ENCODE measurements at regions not wholly inside any gene's neighbourhood (a gene's known extent, or its start where the extent isn't known, plus 50 kb on each side); places are given as distances from the start of the nearest gene placed in this dataset.

GRCh38 chrX:96311366-96311765, 373.3 kb upstream of the DIAPH2 start:
- no peak for DNase-seq
- no peak overlapping the region for H3K4me3 ChIP-seq
- peaks cover 0 to 8% (median 4%) of the 10 kb centered on the region in 4 donors for H3K9me3 ChIP-seq
- no peak for TF ChIP-seq POLR2A (IDR thresholded peaks at IDR 0.05)
- TF ChIP-seq POLR2AphosphoS5 (IDR thresholded peaks at IDR 0.05): no peak
- TF ChIP-seq EP300 (IDR thresholded peaks at IDR 0.05): no peak
- TF ChIP-seq CTCF (IDR thresholded peaks at IDR 0.05): no peak
- intact Hi-C loops (cut with DNase I; ENCODE audit: low total_unique reads): no loop called here
- WGBS, 5 donors: 33 to 53% (median 42%) methylated on average over 1 of the region's 1 CpG
- no peak overlapping the region for H3K27ac ChIP-seq
- H3K27me3 ChIP-seq: no peaks in the 10 kb centered on the region
- H3K4me1 ChIP-seq: no peaks in the 10 kb centered on the region
- no peaks in the 10 kb centered on the region for H3K36me3 ChIP-seq

GRCh38 chrX:96314985-96315384, 369.7 kb upstream of the DIAPH2 start:
- WGBS, 5 donors: 58 to 89% (median 73%) methylated on average over 2 of the region's 2 CpGs
- no peaks in the 10 kb centered on the region for H3K4me1 ChIP-seq
- TF ChIP-seq EP300 (IDR thresholded peaks at IDR 0.05) (no peak), POLR2A (IDR thresholded peaks at IDR 0.05) (no peak), CTCF (IDR thresholded peaks at IDR 0.05) (no peak), POLR2AphosphoS5 (IDR thresholded peaks at IDR 0.05) (no peak)
- intact Hi-C loops (cut with DNase I; ENCODE audit: low total_unique reads): no loop called here
- no peak for DNase-seq
- no peak overlapping the region for H3K27ac ChIP-seq
- H3K9me3 ChIP-seq: peaks cover 0 to 4% (median 1%) of the 10 kb centered on the region in 4 donors
- H3K36me3 ChIP-seq: no peaks in the 10 kb centered on the region
- H3K4me3 ChIP-seq: no peak overlapping the region
- H3K27me3 ChIP-seq: no peaks in the 10 kb centered on the region

GRCh38 chrX:96361844-96362243, 322.8 kb upstream of the DIAPH2 start:
- no peak for TF ChIP-seq CTCF (IDR thresholded peaks at IDR 0.05)
- TF ChIP-seq POLR2A (IDR thresholded peaks at IDR 0.05): no peak
- TF ChIP-seq POLR2AphosphoS5 (IDR thresholded peaks at IDR 0.05): no peak
- TF ChIP-seq EP300 (IDR thresholded peaks at IDR 0.05): no peak
- Histone ChIP-seq H3K27ac (no peak overlapping the region), H3K4me1 (no peaks in the 10 kb centered on the region), H3K4me3 (no peak overlapping the region), H3K9me3 (no peaks in the 10 kb centered on the region), H3K27me3 (no peaks in the 10 kb centered on the region), H3K36me3 (no peaks in the 10 kb centered on the region)
- 74 to 87% (median 78%) methylated on average over 3 of the region's 3 CpGs for WGBS, 5 donors
- intact Hi-C loops (cut with DNase I; ENCODE audit: low total_unique reads): no loop called here
- DNase-seq: no peak

GRCh38 chrX:96372313-96373046, 312.2 kb upstream of the DIAPH2 start:
- Histone ChIP-seq H3K4me1 (peaks cover 0 to 5% (median 0%) of the 10 kb centered on the region in 4 donors), H3K9me3 (no peaks in the 10 kb centered on the region), H3K36me3 (no peaks in the 10 kb centered on the region), H3K27me3 (no peaks in the 10 kb centered on the region), H3K27ac (no peak overlapping the region), H3K4me3 (peak overlapping the region in 2 of 4 donors; percentile 4 to 23)
- intact Hi-C loops (cut with DNase I; ENCODE audit: low total_unique reads): no loop called here
- DNase-seq: peak in 1 of 2 donors; percentile 73
- TF ChIP-seq POLR2AphosphoS5 (IDR thresholded peaks at IDR 0.05) (no peak), CTCF (IDR thresholded peaks at IDR 0.05) (peak in 5 of 7 experiments; percentile 24 to 50 (median 38))
- WGBS, 5 donors: 25 to 31% (median 28%) methylated on average over 7 of the region's 7 CpGs
